Fibroblast of pulmonary artery (primary cell): ENCODE measurements at regions not wholly inside any gene's neighbourhood (a gene's known extent, or its start where the extent isn't known, plus 50 kb on each side); places are given as distances from the start of the nearest gene placed in this dataset.

Source experiments
- DNase-seq: peaks from one replicate; pipeline ENCODE4 v3.0.0-alpha.2; 2010; ENCODE audit warnings: low read depth
- H3K4me3 ChIP-seq: replicated peaks from 2 replicates; pipeline ENCODE4 v1.5.1; 2011; ENCODE audit warnings: low read depth, mild to moderate bottlenecking, control low read depth, low read length, moderate library complexity
- CTCF ChIP-seq: IDR thresholded peaks from 2 replicates; pipeline ENCODE4 v1.5.1; 2011; ENCODE audit warnings: mild to moderate bottlenecking, control low read depth, low read length, inconsistent platforms; ENCODE audit errors: missing control alignments

DNA sequence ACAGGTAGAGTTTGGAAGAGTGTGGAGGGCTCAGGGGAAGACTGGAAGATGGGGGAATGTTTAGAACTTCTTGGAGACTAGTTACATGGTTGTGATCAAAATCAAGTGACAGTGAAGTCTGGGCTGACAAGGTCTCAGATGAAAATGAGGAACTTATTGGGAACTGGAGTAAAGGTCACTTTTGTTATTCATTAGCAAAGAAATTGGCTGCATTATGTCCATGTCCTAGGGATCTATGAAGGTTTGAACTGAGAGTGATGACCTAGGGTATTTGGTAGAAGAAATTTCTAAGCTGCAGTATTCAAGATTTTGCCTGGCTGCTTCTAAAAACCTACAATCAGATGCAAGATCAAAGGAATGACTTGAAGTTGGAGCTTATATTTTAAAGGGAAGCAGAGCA, 747.1 kb downstream of the KCNJ2 start:
- H3K4me3 ChIP-seq: no peak overlapping the region
- no peak for DNase-seq
- no peak for TF ChIP-seq CTCF

- TF ChIP-seq CTCF: no peak
- DNase-seq: no peak
- H3K4me3 ChIP-seq: no peak overlapping the region
Measured at GRCh38 chr17:70919241-70919640, 749.9 kb downstream of the KCNJ2 start.

GRCh38 chr17:70920416-70920815, 751.1 kb downstream of the KCNJ2 start:
- TF ChIP-seq CTCF: no peak
- H3K4me3 ChIP-seq: no peak overlapping the region
- no peak for DNase-seq

GRCh38 chr17:70922268-70922667, 752.9 kb downstream of the KCNJ2 start:
- TF ChIP-seq CTCF: no peak
- no peak overlapping the region for H3K4me3 ChIP-seq
- DNase-seq: no peak

GRCh38 chr17:70924776-70925175, 755.4 kb downstream of the KCNJ2 start:
- no peak for TF ChIP-seq CTCF
- DNase-seq: no peak
- H3K4me3 ChIP-seq: no peak overlapping the region

DNA sequence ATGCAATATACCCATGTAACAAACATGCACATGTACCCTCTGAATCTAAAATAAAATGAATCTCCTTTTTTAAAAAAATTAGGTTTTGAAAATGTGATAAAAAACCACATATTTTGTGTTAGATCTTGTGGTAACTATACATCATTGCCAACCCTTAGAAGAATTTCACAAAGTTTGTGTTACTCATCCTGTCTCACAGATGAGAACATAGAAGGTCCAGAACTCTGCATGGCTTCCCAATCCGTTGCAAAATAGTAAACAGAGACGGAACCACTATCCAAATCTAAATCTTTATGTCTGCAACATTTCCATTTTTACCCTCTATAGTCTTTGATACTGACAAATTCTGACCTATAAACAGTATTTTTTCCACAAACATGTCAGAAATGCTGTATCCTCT, 759.9 kb downstream of the KCNJ2 start:
- DNase-seq: peak; percentile 23
- TF ChIP-seq CTCF: no peak
- no peak overlapping the region for H3K4me3 ChIP-seq

DNA sequence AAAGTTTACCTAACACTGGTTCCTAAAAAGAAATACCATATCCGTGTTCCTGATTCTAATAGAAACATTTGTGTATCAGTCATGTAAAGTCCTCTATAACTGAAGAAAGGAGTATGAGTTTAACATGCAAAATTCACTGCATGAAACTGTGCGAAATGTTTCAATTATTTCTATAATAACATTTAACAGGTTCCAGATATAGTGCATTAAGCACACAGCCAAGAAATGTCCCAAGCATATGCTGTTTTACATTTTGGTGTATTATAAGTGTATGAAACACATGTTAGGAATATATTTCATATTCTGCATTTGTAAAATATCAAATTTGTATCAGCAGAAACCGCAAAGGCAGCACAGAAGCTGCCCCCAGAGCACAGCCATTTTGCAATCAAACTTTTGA, 764.9 kb downstream of the KCNJ2 start:
- no peak for TF ChIP-seq CTCF
- no peak overlapping the region for H3K4me3 ChIP-seq
- DNase-seq: no peak
